ENCODE measurements at regions not wholly inside any gene's neighbourhood (a gene's known extent, or its start where the extent isn't known, plus 50 kb on each side); places are given as distances from the start of the nearest gene placed in this dataset.

DNA sequence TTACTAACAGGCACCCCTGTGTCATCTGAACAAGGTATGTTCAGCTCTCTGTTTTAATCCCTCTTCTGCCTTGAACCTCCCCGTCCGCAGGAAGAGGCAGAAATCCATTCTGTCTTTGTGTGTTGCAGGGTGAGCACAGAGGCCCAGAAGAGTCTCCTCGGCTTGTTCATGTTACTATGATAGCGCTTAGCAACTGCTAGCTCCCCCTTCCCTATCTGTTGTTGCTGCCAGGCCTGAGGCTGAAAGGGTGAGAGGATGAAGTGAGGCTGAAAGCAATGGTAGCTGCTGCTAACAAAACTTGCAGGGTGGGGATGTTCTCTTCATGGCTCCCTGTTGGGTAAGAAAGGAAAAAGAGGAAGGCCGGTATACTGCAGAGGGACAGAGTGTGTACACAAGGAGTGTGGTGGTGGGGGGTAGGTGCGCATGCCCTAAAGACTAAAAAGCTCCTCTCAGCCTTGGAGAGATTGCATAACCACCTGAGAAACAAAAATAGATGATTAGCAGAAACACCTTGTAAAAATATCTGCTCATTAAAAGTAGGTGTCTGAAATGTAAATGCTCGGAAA, 55.2 kb upstream of the CITED2 start:
- Histone ChIP-seq H3K9ac (ENCODE audit: low read depth, low read length) (no peak overlapping the region), H3K36me3 (ENCODE audit: control insufficient read depth, insufficient read depth, low read length) (no peaks in the 10 kb centered on the region), H3K9me3 (ENCODE audit: control insufficient read depth, insufficient read depth, low read length) (no peaks in the 10 kb centered on the region), H3K4me3 (ENCODE audit: low read depth, low read length) (no peak overlapping the region), H3K27me3 (ENCODE audit: control insufficient read depth, insufficient read depth, low read length) (no peaks in the 10 kb centered on the region), H3K4me1 (ENCODE audit: control insufficient read depth, insufficient read depth, low read length) (no peaks in the 10 kb centered on the region)

DNA sequence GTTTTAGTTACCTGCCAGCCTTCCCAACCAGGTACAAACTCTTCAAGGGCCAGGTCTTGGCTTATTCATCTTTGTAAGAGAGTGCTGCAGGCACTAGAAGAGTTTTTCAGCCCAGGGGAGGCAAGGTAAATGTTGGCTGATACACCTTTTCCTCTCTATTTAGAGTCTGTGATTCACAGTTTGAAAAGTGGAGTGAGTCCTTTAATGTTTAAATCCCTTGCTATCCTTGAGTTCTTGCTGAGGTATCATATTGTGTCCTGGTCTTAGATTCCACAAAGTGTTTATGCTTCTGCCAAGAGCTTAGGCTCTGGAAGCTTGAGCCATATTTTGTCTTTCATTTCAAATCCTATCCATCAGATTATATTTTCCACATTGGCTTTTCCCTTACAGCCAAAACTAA, 52.8 kb upstream of the CITED2 start:
- Histone ChIP-seq H3K4me3 (ENCODE audit: low read depth, low read length) (no peak overlapping the region), H3K36me3 (ENCODE audit: control insufficient read depth, insufficient read depth, low read length) (no peaks in the 10 kb centered on the region), H3K27me3 (ENCODE audit: control insufficient read depth, insufficient read depth, low read length) (no peaks in the 10 kb centered on the region), H3K9ac (ENCODE audit: low read depth, low read length) (no peak overlapping the region), H3K9me3 (ENCODE audit: control insufficient read depth, insufficient read depth, low read length) (no peaks in the 10 kb centered on the region), H3K4me1 (ENCODE audit: control insufficient read depth, insufficient read depth, low read length) (no peaks in the 10 kb centered on the region)

DNA sequence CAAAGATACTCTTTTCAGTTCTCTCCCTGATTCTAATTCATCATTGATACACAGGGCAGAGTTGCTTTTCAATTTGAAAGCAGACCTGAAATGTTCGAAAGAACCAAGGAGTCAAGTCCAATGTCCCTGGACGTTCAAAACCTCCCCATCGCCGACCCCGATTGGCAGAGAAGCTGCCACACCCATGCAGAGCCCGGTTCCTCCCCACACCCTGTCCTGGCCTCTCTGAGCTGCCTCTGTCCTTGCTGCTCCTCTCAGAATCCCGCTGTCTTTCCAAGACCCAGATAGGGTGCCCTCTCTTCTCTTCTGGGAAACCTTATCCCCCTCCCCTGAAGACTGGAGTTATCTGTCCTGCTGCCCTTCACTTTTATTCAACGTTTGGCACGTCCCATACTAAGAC, 52.3 kb upstream of the CITED2 start:
- Histone ChIP-seq H3K9ac (ENCODE audit: low read depth, low read length) (no peak overlapping the region), H3K4me3 (ENCODE audit: low read depth, low read length) (no peak overlapping the region), H3K9me3 (ENCODE audit: control insufficient read depth, insufficient read depth, low read length) (no peaks in the 10 kb centered on the region), H3K4me1 (ENCODE audit: control insufficient read depth, insufficient read depth, low read length) (no peaks in the 10 kb centered on the region), H3K36me3 (ENCODE audit: control insufficient read depth, insufficient read depth, low read length) (no peaks in the 10 kb centered on the region), H3K27me3 (ENCODE audit: control insufficient read depth, insufficient read depth, low read length) (no peaks in the 10 kb centered on the region)

DNA sequence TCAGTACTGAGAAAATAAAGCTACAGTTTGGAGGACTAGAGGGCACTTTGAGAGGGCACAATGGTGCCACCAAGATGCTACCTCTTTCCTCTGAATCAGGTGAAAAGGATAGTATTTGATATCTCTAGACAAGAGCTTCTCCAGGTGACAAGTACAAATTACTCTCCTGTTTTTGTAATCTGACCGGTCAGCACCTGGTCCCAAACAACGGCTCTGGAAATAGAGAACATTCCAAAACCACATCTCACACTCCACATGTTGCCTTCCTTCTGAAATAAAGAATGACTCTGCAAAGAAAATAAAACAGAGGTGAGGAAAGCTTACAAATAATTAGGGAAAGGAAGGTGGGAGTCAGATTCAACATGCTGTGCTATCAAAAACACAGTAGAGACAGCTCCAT, 51.3 kb upstream of the CITED2 start:
- no peaks in the 10 kb centered on the region for H3K36me3 ChIP-seq (ENCODE audit: control insufficient read depth, insufficient read depth, low read length)
- no peaks in the 10 kb centered on the region for H3K9me3 ChIP-seq (ENCODE audit: control insufficient read depth, insufficient read depth, low read length)
- no peaks in the 10 kb centered on the region for H3K27me3 ChIP-seq (ENCODE audit: control insufficient read depth, insufficient read depth, low read length)
- H3K4me3 ChIP-seq (ENCODE audit: low read depth, low read length), result no peak overlapping the region
- no peak overlapping the region for H3K9ac ChIP-seq (ENCODE audit: low read depth, low read length)
- H3K4me1 ChIP-seq (ENCODE audit: control insufficient read depth, insufficient read depth, low read length), result no peaks in the 10 kb centered on the region

DNA sequence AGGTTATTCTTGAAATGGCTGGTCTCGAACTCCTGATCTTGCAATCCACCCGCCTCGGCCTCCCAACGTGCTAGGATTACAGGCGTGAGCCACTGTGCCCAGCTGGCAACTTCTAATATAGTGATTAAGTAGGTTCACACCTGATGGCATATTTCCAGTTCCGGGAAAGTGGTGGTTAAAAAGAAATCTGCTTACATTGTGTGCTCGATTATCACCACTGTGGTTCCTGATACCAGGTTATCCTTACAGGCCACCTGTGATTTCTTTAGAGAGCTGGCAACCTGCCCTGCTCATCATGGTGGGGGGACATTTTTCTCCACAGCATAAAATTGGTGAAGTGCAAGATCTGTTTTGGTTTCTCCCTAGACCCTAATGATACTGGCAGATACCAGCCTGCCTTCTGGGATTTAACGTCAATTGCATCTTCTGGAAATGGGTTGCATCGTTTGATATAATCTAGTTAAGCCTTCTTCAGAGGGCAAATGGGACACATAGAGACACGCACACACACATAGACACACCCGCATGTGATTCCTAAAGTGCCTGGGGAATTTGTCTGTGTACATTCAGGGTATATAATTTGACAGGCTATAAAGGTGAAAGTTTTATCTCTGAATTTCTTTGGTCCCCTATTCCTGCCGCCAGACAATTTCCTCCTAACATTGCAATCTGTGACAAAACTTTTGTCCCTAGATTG, 49.7 kb upstream of the CITED2 start:
- Histone ChIP-seq H3K9ac (ENCODE audit: low read depth, low read length) (no peak overlapping the region), H3K4me3 (ENCODE audit: low read depth, low read length) (no peak overlapping the region), H3K9me3 (ENCODE audit: control insufficient read depth, insufficient read depth, low read length) (no peaks in the 10 kb centered on the region), H3K4me1 (ENCODE audit: control insufficient read depth, insufficient read depth, low read length) (no peaks in the 10 kb centered on the region), H3K27me3 (ENCODE audit: control insufficient read depth, insufficient read depth, low read length) (no peaks in the 10 kb centered on the region), H3K36me3 (ENCODE audit: control insufficient read depth, insufficient read depth, low read length) (no peaks in the 10 kb centered on the region)
